Choroid plexus epithelial cell (primary cell): ENCODE measurements at regions not wholly inside any gene's neighbourhood (a gene's known extent, or its start where the extent isn't known, plus 50 kb on each side); places are given as distances from the start of the nearest gene placed in this dataset.

Experiments used
- DNase-seq: peaks from one replicate; pipeline ENCODE4 v3.0.0-alpha.2; 2010; ENCODE audit warnings: low read depth
- H3K4me3 ChIP-seq: 2 replicates; pipeline ENCODE4 v1.5.1; 2011; ENCODE audit warnings: low read depth, mild to moderate bottlenecking, control low read depth, low read length, moderate library complexity
- CTCF ChIP-seq: conservative IDR thresholded peaks from 2 replicates; pipeline ENCODE4 v1.5.1; 2011; ENCODE audit warnings: low read depth, mild to moderate bottlenecking, control low read depth, inconsistent platforms, low read length, moderate library complexity

GRCh38 chr3:150260398-150260710 lies 147.7 kb upstream of the TSC22D2 start:
- no peak for TF ChIP-seq CTCF
- no peak overlapping the region for H3K4me3 ChIP-seq
- no peak for DNase-seq

GRCh38 chr3:150259526-150260397 lies 148.3 kb upstream of the TSC22D2 start:
- H3K4me3 ChIP-seq, result no peak overlapping the region
- TF ChIP-seq CTCF, result no peak
- DNase-seq, result no peak

GRCh38 chr3:150256782-150257181 lies 151.3 kb upstream of the TSC22D2 start:
- DNase-seq, result no peak
- H3K4me3 ChIP-seq, result no peak overlapping the region
- no peak for TF ChIP-seq CTCF

DNA sequence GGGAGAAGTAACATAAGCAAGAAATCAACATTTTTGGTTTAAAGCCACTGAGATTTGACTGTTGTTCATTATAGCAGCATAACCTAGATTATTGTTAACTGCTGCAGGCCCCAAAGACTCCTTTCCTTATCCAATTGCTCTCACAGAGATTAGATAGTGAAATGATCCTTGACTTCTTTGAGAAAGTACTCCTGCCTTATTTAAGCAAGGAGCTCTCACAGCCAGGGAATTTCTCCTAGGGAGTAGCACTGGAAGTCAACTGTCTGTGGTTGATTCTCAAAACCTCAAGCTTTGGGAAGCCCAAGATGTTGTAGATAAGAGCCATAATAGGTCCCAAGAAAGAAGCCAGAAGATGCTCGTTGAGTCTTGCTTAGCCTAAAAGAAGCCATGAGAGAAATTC lies 151.8 kb upstream of the TSC22D2 start:
- DNase-seq, result no peak
- no peak overlapping the region for H3K4me3 ChIP-seq
- no peak for TF ChIP-seq CTCF

DNA sequence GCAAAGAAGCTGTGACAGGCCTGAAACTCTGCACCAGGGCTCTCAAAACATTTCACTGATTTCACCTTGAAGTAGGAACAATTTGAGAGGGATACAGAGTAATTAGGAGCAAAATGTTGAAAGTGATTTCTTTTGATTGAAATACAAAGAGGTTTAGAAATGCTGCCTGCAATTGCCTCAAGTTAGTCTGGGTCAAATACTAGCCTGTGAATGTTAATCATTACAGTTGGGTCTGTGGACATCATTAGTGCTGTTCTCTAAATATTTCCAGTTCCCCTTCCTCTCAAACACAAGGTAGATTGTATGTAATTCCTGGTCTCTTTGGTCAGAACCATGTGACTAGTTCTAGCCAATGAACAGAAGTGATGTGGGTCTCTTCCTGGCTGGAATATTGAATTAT lies 152.3 kb upstream of the TSC22D2 start:
- no peak for DNase-seq
- no peak for TF ChIP-seq CTCF

DNA sequence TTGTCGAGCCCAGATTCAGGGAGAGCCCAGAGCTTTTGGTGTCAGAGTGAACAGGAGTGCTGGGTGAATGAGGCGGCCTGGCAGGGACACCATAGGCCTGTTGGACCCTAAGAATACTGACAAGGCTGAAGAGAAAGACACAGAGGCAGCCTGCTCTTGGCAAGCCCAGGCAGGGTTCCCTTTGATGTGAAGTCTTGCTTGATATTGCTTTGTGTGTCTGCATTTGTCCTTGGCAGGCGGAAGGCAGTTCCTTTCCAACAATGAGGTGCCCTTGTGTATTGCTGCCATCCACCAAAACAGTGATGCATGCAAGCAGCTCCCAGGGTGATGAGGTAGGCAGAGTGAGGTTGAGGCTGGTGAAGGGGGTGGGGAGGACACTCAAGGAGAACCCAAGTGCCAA lies 152.7 kb upstream of the TSC22D2 start:
- no peak for TF ChIP-seq CTCF
- no peak overlapping the region for H3K4me3 ChIP-seq
- no peak for DNase-seq

More for the DNA sequence above, 152.3 kb upstream of the TSC22D2 start:
- no peak overlapping the region for H3K4me3 ChIP-seq

DNA sequence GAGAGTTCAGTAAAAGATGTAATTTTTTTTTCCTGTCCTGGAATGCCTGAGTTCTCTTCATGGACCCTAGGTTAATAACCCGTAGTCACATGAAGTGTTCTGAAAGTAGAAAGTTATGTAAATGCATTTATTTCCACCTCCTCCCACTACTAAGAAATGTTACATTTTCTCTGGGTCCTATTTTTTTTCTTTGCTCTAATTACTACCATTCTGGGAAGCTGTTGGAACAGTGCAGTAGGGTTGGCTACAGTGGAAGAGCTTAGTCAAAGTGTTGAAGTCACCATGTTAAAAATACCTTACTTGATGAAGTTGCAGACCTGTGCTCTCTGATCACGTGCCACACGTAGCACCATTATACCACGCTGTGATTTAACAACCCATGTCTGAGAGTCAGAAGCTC lies 153.8 kb upstream of the TSC22D2 start:
- TF ChIP-seq CTCF, result no peak
- H3K4me3 ChIP-seq, result no peak overlapping the region
- DNase-seq, result no peak
